ENCODE measurements at regions not wholly inside any gene's neighbourhood (a gene's known extent, or its start where the extent isn't known, plus 50 kb on each side); places are given as distances from the start of the nearest gene placed in this dataset.

DNA sequence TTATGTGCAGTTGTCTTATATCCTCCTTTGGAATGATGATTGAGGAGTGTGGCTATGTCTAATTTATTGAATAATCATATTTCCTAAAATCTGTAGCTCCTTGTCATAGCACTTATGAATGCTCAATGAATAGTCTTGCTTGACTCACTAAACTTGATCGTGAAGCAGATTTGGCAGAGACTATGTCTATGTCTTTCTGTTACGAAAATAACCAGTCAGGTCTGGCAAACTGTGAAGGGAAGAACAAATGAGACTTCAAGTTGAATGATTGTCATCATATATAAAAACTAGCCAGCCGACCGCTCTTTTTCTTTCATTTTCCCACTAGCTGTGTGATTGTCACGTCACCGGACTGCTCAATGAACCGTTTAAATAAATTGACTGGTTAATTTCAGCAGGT is 1303.9 kb upstream of the GJE1 start:
- DNase-seq = no peak
- Histone ChIP-seq H3K4me3 (ENCODE audit: low read length) (no peak overlapping the region), H3K27ac (ENCODE audit: low read length) (no peak overlapping the region), H3K36me3 (ENCODE audit: control insufficient read depth, insufficient read depth, low read length) (no peaks in the 10 kb centered on the region), H3K4me1 (ENCODE audit: control insufficient read depth, insufficient read depth, low read length) (no peaks in the 10 kb centered on the region), H3K9me3 (ENCODE audit: control insufficient read depth, low read depth, low read length) (no peaks in the 10 kb centered on the region), H3K27me3 (ENCODE audit: control insufficient read depth, insufficient read depth, low read length) (no peaks in the 10 kb centered on the region)
- 89% methylated on average over 6 of the region's 7 CpGs for WGBS (ENCODE audit: insufficient coverage, low lambda C conversion rate)

DNA sequence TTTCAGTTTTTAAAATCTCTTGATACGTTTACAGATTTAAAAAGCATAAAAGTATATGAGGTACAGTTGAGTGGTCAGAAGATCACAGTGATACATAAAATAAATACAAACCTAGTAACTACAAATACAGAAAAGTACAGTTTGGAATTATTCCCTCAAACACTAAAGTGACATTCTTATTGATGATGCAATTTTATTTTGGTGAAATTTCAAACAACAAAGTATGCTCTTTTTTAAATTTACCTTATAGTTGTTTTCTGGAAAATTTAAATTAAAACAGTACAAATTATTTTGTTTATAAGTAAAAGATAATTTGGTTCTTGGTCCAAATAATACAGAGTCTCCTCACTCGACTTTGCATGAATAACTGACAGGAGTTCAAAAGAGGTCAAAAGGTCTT is 1305.1 kb upstream of the GJE1 start:
- DNase-seq = no peak
- Histone ChIP-seq H3K36me3 (ENCODE audit: control insufficient read depth, insufficient read depth, low read length) (no peaks in the 10 kb centered on the region), H3K4me1 (ENCODE audit: control insufficient read depth, insufficient read depth, low read length) (no peaks in the 10 kb centered on the region), H3K27ac (ENCODE audit: low read length) (no peak overlapping the region), H3K27me3 (ENCODE audit: control insufficient read depth, insufficient read depth, low read length) (no peaks in the 10 kb centered on the region), H3K4me3 (ENCODE audit: low read length) (no peak overlapping the region), H3K9me3 (ENCODE audit: control insufficient read depth, low read depth, low read length) (no peaks in the 10 kb centered on the region)
- whole genome bisulfite sequencing (ENCODE audit: insufficient coverage, low lambda C conversion rate) = no CpG with 5 or more reads among the region's 2 CpGs

DNA sequence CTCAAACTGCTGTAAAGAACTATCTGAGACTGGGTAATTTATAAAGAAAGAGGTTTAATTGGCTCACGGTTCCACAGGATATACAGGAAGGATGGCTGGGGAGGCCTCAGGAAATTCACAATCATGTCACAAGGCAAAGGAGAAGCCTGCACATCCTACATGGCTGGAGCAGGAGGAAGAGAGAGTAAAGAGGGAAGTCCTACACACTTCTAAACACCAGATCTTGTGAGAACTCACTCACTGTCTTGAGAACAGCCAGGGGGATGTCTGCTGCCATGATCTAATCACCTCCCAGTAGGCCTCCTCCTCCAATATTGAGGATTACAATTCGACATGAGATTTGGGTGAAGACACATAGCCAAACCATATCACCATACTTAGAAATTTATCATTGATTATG is 1307.0 kb upstream of the GJE1 start:
- no peaks in the 10 kb centered on the region for H3K9me3 ChIP-seq (ENCODE audit: control insufficient read depth, low read depth, low read length)
- no peak overlapping the region for H3K27ac ChIP-seq (ENCODE audit: low read length)
- H3K4me1 ChIP-seq (ENCODE audit: control insufficient read depth, insufficient read depth, low read length) = no peaks in the 10 kb centered on the region
- WGBS (ENCODE audit: insufficient coverage, low lambda C conversion rate) = no CpG with 5 or more reads among the region's 2 CpGs
- no peaks in the 10 kb centered on the region for H3K27me3 ChIP-seq (ENCODE audit: control insufficient read depth, insufficient read depth, low read length)
- no peak overlapping the region for H3K4me3 ChIP-seq (ENCODE audit: low read length)
- no peaks in the 10 kb centered on the region for H3K36me3 ChIP-seq (ENCODE audit: control insufficient read depth, insufficient read depth, low read length)
- DNase-seq = no peak

DNA sequence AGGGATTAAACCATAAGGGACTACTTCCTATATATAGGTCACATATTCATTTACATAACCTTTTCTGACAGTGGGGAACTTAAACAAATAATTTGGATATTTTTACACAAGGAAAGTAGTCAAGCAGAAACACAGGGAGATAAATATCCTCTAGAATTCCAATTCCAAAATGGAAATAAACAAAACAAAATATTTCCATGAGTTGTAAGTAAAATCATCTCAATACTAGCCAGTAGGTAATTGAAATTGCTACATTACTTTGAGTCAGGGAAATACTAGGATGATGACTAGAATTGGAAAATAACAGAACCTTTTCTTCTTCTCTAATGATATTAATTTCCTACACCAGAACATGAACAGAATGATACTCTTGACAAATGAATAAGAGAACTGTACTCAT is 1308.1 kb upstream of the GJE1 start:
- Histone ChIP-seq H3K27ac (ENCODE audit: low read length) (no peak overlapping the region), H3K27me3 (ENCODE audit: control insufficient read depth, insufficient read depth, low read length) (no peaks in the 10 kb centered on the region), H3K4me3 (ENCODE audit: low read length) (no peak overlapping the region), H3K36me3 (ENCODE audit: control insufficient read depth, insufficient read depth, low read length) (no peaks in the 10 kb centered on the region), H3K9me3 (ENCODE audit: control insufficient read depth, low read depth, low read length) (no peaks in the 10 kb centered on the region), H3K4me1 (ENCODE audit: control insufficient read depth, insufficient read depth, low read length) (no peaks in the 10 kb centered on the region)
- no peak for DNase-seq

DNA sequence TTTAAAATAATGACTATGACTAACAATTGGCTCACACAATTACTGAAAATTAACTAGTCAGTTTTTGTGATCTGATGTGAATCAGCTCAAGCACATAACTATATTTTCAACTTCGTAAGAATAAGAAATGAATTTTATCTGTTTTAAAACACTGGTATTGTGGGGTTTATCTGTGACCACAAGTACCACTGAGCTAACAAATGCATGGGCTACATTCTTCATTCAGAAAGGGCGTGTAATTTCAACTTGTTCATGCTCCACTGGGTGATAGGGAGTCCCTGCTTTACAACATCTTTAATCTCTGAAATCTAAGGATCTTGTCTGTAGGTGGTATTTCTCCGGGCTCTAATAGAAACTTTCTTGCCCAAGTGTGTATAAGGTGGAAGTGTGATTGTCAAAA is 1311.5 kb upstream of the GJE1 start:
- H3K4me3 ChIP-seq (ENCODE audit: low read length) = no peak overlapping the region
- DNase-seq = no peak
- WGBS (ENCODE audit: insufficient coverage, low lambda C conversion rate) = no CpG with 5 or more reads among the region's 3 CpGs
- H3K36me3 ChIP-seq (ENCODE audit: control insufficient read depth, insufficient read depth, low read length) = no peaks in the 10 kb centered on the region
- no peaks in the 10 kb centered on the region for H3K9me3 ChIP-seq (ENCODE audit: control insufficient read depth, low read depth, low read length)
- no peak overlapping the region for H3K27ac ChIP-seq (ENCODE audit: low read length)
- peaks cover 2% of the 10 kb centered on the region for H3K4me1 ChIP-seq (ENCODE audit: control insufficient read depth, insufficient read depth, low read length)
- no peaks in the 10 kb centered on the region for H3K27me3 ChIP-seq (ENCODE audit: control insufficient read depth, insufficient read depth, low read length)

DNA sequence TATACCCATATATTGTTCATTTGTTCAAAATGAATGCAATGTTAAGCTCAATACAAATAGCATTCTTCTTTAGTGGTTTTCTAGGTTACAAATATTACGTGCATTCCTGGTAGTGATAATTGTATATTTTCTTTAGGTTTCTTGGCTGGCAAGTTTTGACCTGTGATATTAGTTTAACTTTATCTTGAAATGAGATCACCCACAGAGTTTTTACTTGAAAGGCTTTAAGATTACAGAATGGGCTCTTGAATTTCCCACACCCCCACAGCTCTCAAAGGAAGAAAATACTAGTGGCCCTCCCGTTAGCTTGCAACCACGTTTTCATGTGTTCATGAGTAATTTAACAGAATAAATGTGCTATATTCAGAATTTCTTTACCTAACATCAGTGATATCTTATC is 1315.5 kb upstream of the GJE1 start:
- Histone ChIP-seq H3K4me3 (ENCODE audit: low read length) (no peak overlapping the region), H3K9me3 (ENCODE audit: control insufficient read depth, low read depth, low read length) (no peaks in the 10 kb centered on the region), H3K27ac (ENCODE audit: low read length) (no peak overlapping the region), H3K36me3 (ENCODE audit: control insufficient read depth, insufficient read depth, low read length) (no peaks in the 10 kb centered on the region), H3K4me1 (ENCODE audit: control insufficient read depth, insufficient read depth, low read length) (peaks cover 4% of the 10 kb centered on the region), H3K27me3 (ENCODE audit: control insufficient read depth, insufficient read depth, low read length) (no peaks in the 10 kb centered on the region)
- 100% methylated on average over 1 of the region's 3 CpGs for WGBS (ENCODE audit: insufficient coverage, low lambda C conversion rate)
- DNase-seq = no peak

DNA sequence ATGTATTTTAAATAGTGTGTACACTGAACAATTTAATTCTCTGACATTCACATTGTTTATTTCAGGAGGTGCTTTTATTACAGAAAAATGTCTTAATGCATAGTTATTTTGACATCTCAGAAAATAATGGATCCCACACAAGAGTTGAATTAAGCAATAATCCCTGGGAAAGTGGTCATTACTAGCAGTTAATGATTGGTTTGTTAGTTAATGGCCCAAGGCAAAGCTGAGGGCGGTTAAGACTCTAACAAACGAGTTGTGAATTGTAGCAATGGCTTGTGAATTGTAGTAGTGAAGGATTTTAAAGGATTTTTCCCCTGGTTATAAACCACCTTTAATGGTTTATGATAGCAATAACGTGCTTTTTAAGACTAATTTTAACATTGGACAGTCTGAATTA is 1316.0 kb upstream of the GJE1 start:
- no peaks in the 10 kb centered on the region for H3K9me3 ChIP-seq (ENCODE audit: control insufficient read depth, low read depth, low read length)
- no peaks in the 10 kb centered on the region for H3K27me3 ChIP-seq (ENCODE audit: control insufficient read depth, insufficient read depth, low read length)
- H3K36me3 ChIP-seq (ENCODE audit: control insufficient read depth, insufficient read depth, low read length) = no peaks in the 10 kb centered on the region
- H3K4me1 ChIP-seq (ENCODE audit: control insufficient read depth, insufficient read depth, low read length) = peaks cover 4% of the 10 kb centered on the region
- 20% methylated on average over 2 of the region's 3 CpGs for WGBS (ENCODE audit: insufficient coverage, low lambda C conversion rate)
- H3K27ac ChIP-seq (ENCODE audit: low read length) = no peak overlapping the region
- peak in 1 of 2 donors; percentile 11 for DNase-seq
- no peak overlapping the region for H3K4me3 ChIP-seq (ENCODE audit: low read length)

DNA sequence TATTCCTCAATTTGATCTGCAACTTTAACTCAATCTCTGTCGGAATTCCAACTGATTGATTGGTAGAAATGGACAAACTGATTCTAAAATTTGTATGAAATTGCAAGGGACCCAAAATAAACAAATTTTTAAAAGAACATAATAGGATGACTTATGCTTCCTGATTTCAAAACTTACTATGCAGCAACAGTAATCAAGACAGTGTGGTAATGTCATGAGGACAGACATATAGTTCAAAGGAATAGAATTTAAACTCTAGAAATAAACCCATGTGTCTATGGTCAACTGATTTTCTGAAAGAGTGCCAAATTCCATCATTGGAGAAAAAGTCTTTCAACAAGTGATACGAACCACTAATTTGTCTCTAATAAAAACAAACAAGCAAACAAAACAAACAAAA is 1320.1 kb upstream of the GJE1 start:
- DNase-seq = no peak
- H3K27ac ChIP-seq (ENCODE audit: low read length) = no peak overlapping the region
- WGBS (ENCODE audit: insufficient coverage, low lambda C conversion rate) = 96% methylated on average over 2 of the region's 2 CpGs
- H3K27me3 ChIP-seq (ENCODE audit: control insufficient read depth, insufficient read depth, low read length) = no peaks in the 10 kb centered on the region
- H3K4me1 ChIP-seq (ENCODE audit: control insufficient read depth, insufficient read depth, low read length) = peaks cover 4% of the 10 kb centered on the region
- no peaks in the 10 kb centered on the region for H3K9me3 ChIP-seq (ENCODE audit: control insufficient read depth, low read depth, low read length)
- H3K4me3 ChIP-seq (ENCODE audit: low read length) = no peak overlapping the region
- no peaks in the 10 kb centered on the region for H3K36me3 ChIP-seq (ENCODE audit: control insufficient read depth, insufficient read depth, low read length)

DNA sequence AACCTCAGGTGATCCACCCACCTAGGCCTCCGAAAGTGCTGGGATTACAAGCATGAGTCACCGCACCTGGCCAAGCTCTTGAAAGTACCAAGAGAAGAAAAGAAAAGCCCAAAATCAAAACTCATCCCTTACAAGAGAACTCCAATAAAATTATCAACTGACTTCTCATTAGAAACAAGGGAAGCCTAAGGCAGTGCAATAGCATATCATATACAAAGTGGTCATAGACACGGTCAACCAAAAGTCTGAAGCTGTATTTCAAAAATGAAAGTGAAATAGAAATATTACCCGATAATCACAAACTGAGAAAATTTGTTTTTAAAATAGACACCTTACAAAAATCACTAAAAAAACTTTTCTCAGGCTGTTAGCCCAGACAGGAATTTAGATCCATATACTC is 1321.1 kb upstream of the GJE1 start:
- Histone ChIP-seq H3K4me3 (ENCODE audit: low read length) (no peak overlapping the region), H3K9me3 (ENCODE audit: control insufficient read depth, low read depth, low read length) (no peaks in the 10 kb centered on the region), H3K4me1 (ENCODE audit: control insufficient read depth, insufficient read depth, low read length) (peaks cover 4% of the 10 kb centered on the region), H3K27ac (ENCODE audit: low read length) (no peak overlapping the region), H3K27me3 (ENCODE audit: control insufficient read depth, insufficient read depth, low read length) (no peaks in the 10 kb centered on the region), H3K36me3 (ENCODE audit: control insufficient read depth, insufficient read depth, low read length) (no peaks in the 10 kb centered on the region)
- DNase-seq = no peak
- WGBS (ENCODE audit: insufficient coverage, low lambda C conversion rate) = 100% methylated on average over 1 of the region's 4 CpGs

DNA sequence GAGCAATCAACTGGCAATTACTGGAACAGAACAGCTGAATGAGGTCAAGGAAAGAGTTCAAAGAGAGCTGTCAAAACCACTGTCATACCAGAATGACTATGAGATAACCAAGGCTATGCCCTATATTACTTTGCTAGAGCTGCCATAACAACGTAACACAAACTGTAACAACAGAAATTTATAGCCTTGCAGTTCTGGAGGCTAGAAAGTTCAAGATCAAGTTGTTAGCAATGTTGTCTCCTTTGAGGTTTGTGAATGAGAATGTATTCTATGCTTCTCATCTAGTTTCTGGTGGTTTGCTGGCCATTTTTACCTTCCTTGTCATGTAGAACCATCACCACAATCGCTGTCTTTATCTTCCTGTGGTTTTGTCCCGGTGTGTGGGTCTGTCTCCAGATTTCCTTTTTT is 1323.0 kb upstream of the GJE1 start:
- Histone ChIP-seq H3K27ac (ENCODE audit: low read length) (no peak overlapping the region), H3K36me3 (ENCODE audit: control insufficient read depth, insufficient read depth, low read length) (no peaks in the 10 kb centered on the region), H3K4me1 (ENCODE audit: control insufficient read depth, insufficient read depth, low read length) (no peaks in the 10 kb centered on the region), H3K27me3 (ENCODE audit: control insufficient read depth, insufficient read depth, low read length) (no peaks in the 10 kb centered on the region), H3K9me3 (ENCODE audit: control insufficient read depth, low read depth, low read length) (no peaks in the 10 kb centered on the region), H3K4me3 (ENCODE audit: low read length) (no peak overlapping the region)
- peak in 1 of 2 donors; percentile 37 for DNase-seq
- WGBS (ENCODE audit: insufficient coverage, low lambda C conversion rate) = 100% methylated on average over 2 of the region's 3 CpGs

DNA sequence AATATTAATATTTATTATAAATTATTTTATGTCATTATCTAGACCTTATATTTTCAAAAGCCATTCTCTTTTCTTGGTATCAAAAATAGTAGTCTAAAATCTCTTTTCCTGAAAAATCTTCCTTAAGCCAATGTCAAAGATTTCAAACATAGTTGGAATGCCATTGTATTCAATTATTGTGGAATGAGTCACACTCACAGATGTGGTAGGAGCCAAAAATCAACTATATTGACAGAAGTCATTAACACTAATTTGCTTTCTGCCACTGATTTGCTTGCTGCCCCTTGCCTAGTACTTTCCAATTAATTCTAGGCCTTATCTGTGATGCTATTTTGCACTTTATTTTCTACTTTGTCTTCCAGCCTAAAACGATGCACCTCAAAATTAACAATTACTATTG is 1326.3 kb upstream of the GJE1 start:
- Histone ChIP-seq H3K36me3 (ENCODE audit: control insufficient read depth, insufficient read depth, low read length) (no peaks in the 10 kb centered on the region), H3K27ac (ENCODE audit: low read length) (no peak overlapping the region), H3K4me1 (ENCODE audit: control insufficient read depth, insufficient read depth, low read length) (no peaks in the 10 kb centered on the region), H3K4me3 (ENCODE audit: low read length) (no peak overlapping the region), H3K27me3 (ENCODE audit: control insufficient read depth, insufficient read depth, low read length) (no peaks in the 10 kb centered on the region), H3K9me3 (ENCODE audit: control insufficient read depth, low read depth, low read length) (no peaks in the 10 kb centered on the region)
- no peak for DNase-seq
- 100% methylated on average over 1 of the region's 1 CpG for WGBS (ENCODE audit: insufficient coverage, low lambda C conversion rate)

Measured in large intestine (tissue), 3 donors.